ENCODE measurements at regions not wholly inside any gene's neighbourhood (a gene's known extent, or its start where the extent isn't known, plus 50 kb on each side); places are given as distances from the start of the nearest gene placed in this dataset.

GRCh38 chr5:12480487-12480886, 576.2 kb upstream of the CTNND2 start:
- WGBS, 10 experiments: 0 to 100% (median 58%) methylated on average over 1 to 3 of the region's 3 CpGs; no CpG with 5 or more reads in 2 of the 10 experiments
- H3K4me1 ChIP-seq (replicated peaks in 1 of 2): no peaks in the 10 kb centered on the region
- in situ Hi-C loops (cut with MboI; ENCODE audit: low pct_unique_long_range_greater_than_20kb in 2 of 9, low sequenced_read_pairs in 9 of 9, unreplicated experiment in 9 of 9): no loop called here
- H3K4me3 ChIP-seq: no peak overlapping the region
- no peak for ATAC-seq (replicated peaks in 6 of 8)
- H3K27ac ChIP-seq: no peak overlapping the region

GRCh38 chr5:12477554-12477953, 573.3 kb upstream of the CTNND2 start:
- Histone ChIP-seq H3K27ac (no peak overlapping the region), H3K4me3 (no peak overlapping the region), H3K4me1 (replicated peaks in 1 of 2) (no peaks in the 10 kb centered on the region)
- no peak for ATAC-seq (replicated peaks in 6 of 8)
- WGBS, 10 experiments: 5 to 93% (median 86%) methylated on average over 1 to 2 of the region's 2 CpGs; no CpG with 5 or more reads in 1 of the 10 experiments
- in situ Hi-C loops (cut with MboI; ENCODE audit: low pct_unique_long_range_greater_than_20kb in 2 of 9, low sequenced_read_pairs in 9 of 9, unreplicated experiment in 9 of 9): no loop called here

- no peak for ATAC-seq (replicated peaks in 6 of 8)
- Histone ChIP-seq H3K4me1 (replicated peaks in 1 of 2) (no peaks in the 10 kb centered on the region), H3K4me3 (no peak overlapping the region), H3K27ac (no peak overlapping the region)
- in situ Hi-C loops (cut with MboI; ENCODE audit: low pct_unique_long_range_greater_than_20kb in 2 of 9, low sequenced_read_pairs in 9 of 9, unreplicated experiment in 9 of 9): no loop called here
- WGBS, 10 experiments: 61% methylated on average over 3 of the region's 4 CpGs; no CpG with 5 or more reads in 9 of the 10 experiments
Observed at GRCh38 chr5:12467799-12468198, 563.6 kb upstream of the CTNND2 start.

GRCh38 chr5:12460493-12461261, 556.4 kb upstream of the CTNND2 start:
- 8 to 100% (median 70%) methylated on average over 2 to 8 of the region's 8 CpGs for WGBS, 10 experiments
- H3K4me1 ChIP-seq (replicated peaks in 1 of 2): no peaks in the 10 kb centered on the region
- ATAC-seq (replicated peaks in 6 of 8): no peak
- H3K4me3 ChIP-seq: no peak overlapping the region
- no peak overlapping the region for H3K27ac ChIP-seq
- in situ Hi-C loops (cut with MboI; ENCODE audit: low pct_unique_long_range_greater_than_20kb in 2 of 9, low sequenced_read_pairs in 9 of 9, unreplicated experiment in 9 of 9): no loop called here

GRCh38 chr5:12459326-12459725, 555.1 kb upstream of the CTNND2 start:
- in situ Hi-C loops (cut with MboI; ENCODE audit: low pct_unique_long_range_greater_than_20kb in 2 of 9, low sequenced_read_pairs in 9 of 9, unreplicated experiment in 9 of 9): no loop called here
- H3K27ac ChIP-seq: no peak overlapping the region
- H3K4me1 ChIP-seq (replicated peaks in 1 of 2): no peaks in the 10 kb centered on the region
- no peak overlapping the region for H3K4me3 ChIP-seq
- no peak for ATAC-seq (replicated peaks in 6 of 8)
- 0 to 100% (median 82%) methylated on average over 1 of the region's 1 CpG; no CpG with 5 or more reads in 5 of the 10 experiments for WGBS, 10 experiments

- Histone ChIP-seq H3K4me3 (no peak overlapping the region), H3K27ac (no peak overlapping the region), H3K4me1 (replicated peaks in 1 of 2) (no peaks in the 10 kb centered on the region)
- 29 to 94% (median 64%) methylated on average over 1 to 2 of the region's 2 CpGs; no CpG with 5 or more reads in 4 of the 10 experiments for WGBS, 10 experiments
- in situ Hi-C loops (cut with MboI; ENCODE audit: low pct_unique_long_range_greater_than_20kb in 2 of 9, low sequenced_read_pairs in 9 of 9, unreplicated experiment in 9 of 9): no loop called here
- ATAC-seq (replicated peaks in 6 of 8): no peak
Observed at GRCh38 chr5:12419075-12419474, 514.8 kb upstream of the CTNND2 start.

- Histone ChIP-seq H3K27ac (no peak overlapping the region), H3K4me1 (replicated peaks in 1 of 2) (no peaks in the 10 kb centered on the region), H3K4me3 (no peak overlapping the region)
- ATAC-seq (replicated peaks in 6 of 8): no peak
- 0 to 77% (median 27%) methylated on average over 1 to 5 of the region's 5 CpGs; no CpG with 5 or more reads in 2 of the 10 experiments for WGBS, 10 experiments
- in situ Hi-C loops (cut with MboI; ENCODE audit: low pct_unique_long_range_greater_than_20kb in 2 of 9, low sequenced_read_pairs in 9 of 9, unreplicated experiment in 9 of 9): no loop called here
Observed at GRCh38 chr5:12413585-12413984, 509.3 kb upstream of the CTNND2 start.

- 0 to 100% methylated on average over 2 of the region's 2 CpGs; no CpG with 5 or more reads in 8 of the 10 experiments for WGBS, 10 experiments
- no peak overlapping the region for H3K27ac ChIP-seq
- no peak for ATAC-seq (replicated peaks in 6 of 8)
- H3K4me3 ChIP-seq: no peak overlapping the region
- in situ Hi-C loops (cut with MboI; ENCODE audit: low pct_unique_long_range_greater_than_20kb in 2 of 9, low sequenced_read_pairs in 9 of 9, unreplicated experiment in 9 of 9): no loop called here
- no peaks in the 10 kb centered on the region for H3K4me1 ChIP-seq (replicated peaks in 1 of 2)
Observed at GRCh38 chr5:12413075-12413474, 508.8 kb upstream of the CTNND2 start.

- H3K4me3 ChIP-seq: no peak overlapping the region
- in situ Hi-C loops (cut with MboI; ENCODE audit: low pct_unique_long_range_greater_than_20kb in 2 of 9, low sequenced_read_pairs in 9 of 9, unreplicated experiment in 9 of 9): no loop called here
- H3K27ac ChIP-seq: no peak overlapping the region
- 0 to 90% (median 70%) methylated on average over 1 to 2 of the region's 2 CpGs; no CpG with 5 or more reads in 3 of the 10 experiments for WGBS, 10 experiments
- no peaks in the 10 kb centered on the region for H3K4me1 ChIP-seq (replicated peaks in 1 of 2)
- no peak for ATAC-seq (replicated peaks in 6 of 8)
Observed at GRCh38 chr5:12399868-12400267, 495.6 kb upstream of the CTNND2 start.

GRCh38 chr5:12392246-12392645, 488.0 kb upstream of the CTNND2 start:
- no peak overlapping the region for H3K4me3 ChIP-seq
- H3K4me1 ChIP-seq (replicated peaks in 1 of 2): no peaks in the 10 kb centered on the region
- in situ Hi-C loops (cut with MboI; ENCODE audit: low pct_unique_long_range_greater_than_20kb in 2 of 9, low sequenced_read_pairs in 9 of 9, unreplicated experiment in 9 of 9): no loop called here
- ATAC-seq (replicated peaks in 6 of 8): no peak
- no peak overlapping the region for H3K27ac ChIP-seq
- WGBS, 10 experiments: 0 to 100% (median 78%) methylated on average over 1 of the region's 1 CpG; no CpG with 5 or more reads in 3 of the 10 experiments

GRCh38 chr5:12385095-12385494, 480.8 kb upstream of the CTNND2 start:
- no peak overlapping the region for H3K27ac ChIP-seq
- WGBS, 10 experiments: no CpG with 5 or more reads among the region's 1 CpG
- H3K4me3 ChIP-seq: no peak overlapping the region
- in situ Hi-C loops (cut with MboI; ENCODE audit: low pct_unique_long_range_greater_than_20kb in 2 of 9, low sequenced_read_pairs in 9 of 9, unreplicated experiment in 9 of 9): no loop called here
- H3K4me1 ChIP-seq (replicated peaks in 1 of 2): no peaks in the 10 kb centered on the region
- no peak for ATAC-seq (replicated peaks in 6 of 8)

GRCh38 chr5:12384005-12384404, 479.8 kb upstream of the CTNND2 start:
- ATAC-seq (replicated peaks in 6 of 8): no peak
- Histone ChIP-seq H3K4me1 (replicated peaks in 1 of 2) (no peaks in the 10 kb centered on the region), H3K4me3 (no peak overlapping the region), H3K27ac (no peak overlapping the region)
- in situ Hi-C loops (cut with MboI; ENCODE audit: low pct_unique_long_range_greater_than_20kb in 2 of 9, low sequenced_read_pairs in 9 of 9, unreplicated experiment in 9 of 9): no loop called here
- 0 to 100% (median 47%) methylated on average over 1 to 2 of the region's 5 CpGs; no CpG with 5 or more reads in 2 of the 10 experiments for WGBS, 10 experiments

- no peaks in the 10 kb centered on the region for H3K4me1 ChIP-seq (replicated peaks in 1 of 2)
- ATAC-seq (replicated peaks in 6 of 8): no peak
- no peak overlapping the region for H3K4me3 ChIP-seq
- no peak overlapping the region for H3K27ac ChIP-seq
- WGBS, 10 experiments: 0 to 100% (median 1%) methylated on average over 1 to 4 of the region's 4 CpGs; no CpG with 5 or more reads in 4 of the 10 experiments
- in situ Hi-C loops (cut with MboI; ENCODE audit: low pct_unique_long_range_greater_than_20kb in 2 of 9, low sequenced_read_pairs in 9 of 9, unreplicated experiment in 9 of 9): no loop called here
Observed at GRCh38 chr5:12367973-12368372, 463.7 kb upstream of the CTNND2 start.

GRCh38 chr5:12360218-12360617, 456.0 kb upstream of the CTNND2 start:
- no peak for ATAC-seq (replicated peaks in 6 of 8)
- Histone ChIP-seq H3K27ac (no peak overlapping the region), H3K4me3 (no peak overlapping the region), H3K4me1 (replicated peaks in 1 of 2) (no peaks in the 10 kb centered on the region)
- in situ Hi-C loops (cut with MboI; ENCODE audit: low pct_unique_long_range_greater_than_20kb in 2 of 9, low sequenced_read_pairs in 9 of 9, unreplicated experiment in 9 of 9): no loop called here
- WGBS, 10 experiments: 0 to 100% (median 50%) methylated on average over 1 of the region's 1 CpG; no CpG with 5 or more reads in 3 of the 10 experiments
